ENCODE measurements at regions not wholly inside any gene's neighbourhood (a gene's known extent, or its start where the extent isn't known, plus 50 kb on each side); places are given as distances from the start of the nearest gene placed in this dataset.

DNA sequence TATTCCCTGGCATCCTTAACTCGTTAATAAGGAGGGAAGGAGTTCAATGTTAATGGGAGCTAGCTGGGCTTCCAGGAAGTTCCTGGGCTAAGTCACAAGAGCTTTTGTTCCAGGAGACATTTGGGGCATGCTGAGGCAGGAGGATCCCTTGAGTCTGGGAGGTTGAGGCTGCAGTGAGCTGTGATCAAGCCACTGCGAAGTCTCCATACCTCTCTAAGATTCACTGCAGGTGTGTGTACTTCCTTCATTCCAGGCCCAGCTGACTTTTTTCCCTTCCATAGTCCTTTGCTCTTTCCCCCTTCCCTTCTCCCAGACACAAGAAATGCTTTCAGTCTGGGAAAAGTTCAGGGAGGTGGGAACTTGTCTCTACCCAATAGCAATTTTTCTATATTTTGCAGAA lies 489.8 kb downstream of the NPIPA7 start:
- no peak for DNase-seq (ENCODE audit: extremely low read depth in 1 of 2, low read depth in 1 of 2)

DNA sequence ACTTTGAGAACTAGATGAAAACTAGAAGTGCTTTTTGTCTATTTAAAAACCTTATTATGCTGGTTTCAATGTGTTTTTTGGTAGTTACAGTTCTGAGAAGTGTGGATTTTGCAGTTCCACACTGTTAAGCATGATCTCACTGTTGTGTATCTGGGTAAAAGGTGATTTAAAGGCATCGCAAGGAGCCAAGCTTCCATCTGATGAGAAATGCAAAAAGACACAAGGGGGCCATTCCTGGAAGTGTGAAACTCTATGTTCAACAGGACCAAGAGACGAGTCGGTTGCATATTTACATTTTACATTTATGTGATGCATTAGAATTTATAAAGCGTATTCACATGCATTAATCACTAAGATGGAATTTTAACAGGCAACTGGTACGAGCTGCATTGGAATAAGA lies 490.8 kb downstream of the NPIPA7 start:
- no peak for DNase-seq (ENCODE audit: extremely low read depth in 1 of 2, low read depth in 1 of 2)

DNA sequence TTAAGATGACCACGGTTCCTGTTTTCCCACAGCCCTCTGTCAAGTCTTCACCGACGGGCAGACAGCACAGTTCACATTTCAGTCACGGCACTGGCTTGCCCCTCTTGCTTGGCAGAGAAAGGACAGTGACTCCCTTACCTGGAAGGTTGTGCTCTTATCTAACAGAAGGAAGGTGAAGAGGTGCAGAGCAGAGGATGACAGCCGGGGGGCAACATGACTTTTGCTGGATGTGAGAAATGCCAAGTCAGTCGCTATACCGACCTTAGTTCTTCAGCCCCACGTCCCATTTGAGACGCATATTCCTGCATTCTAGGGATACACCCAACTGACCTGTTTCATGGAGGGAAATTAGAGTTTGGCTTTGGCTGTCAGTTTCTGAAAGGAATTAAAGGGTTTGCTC lies 492.3 kb downstream of the NPIPA7 start:
- DNase-seq (ENCODE audit: extremely low read depth in 1 of 2, low read depth in 1 of 2), result no peak

DNA sequence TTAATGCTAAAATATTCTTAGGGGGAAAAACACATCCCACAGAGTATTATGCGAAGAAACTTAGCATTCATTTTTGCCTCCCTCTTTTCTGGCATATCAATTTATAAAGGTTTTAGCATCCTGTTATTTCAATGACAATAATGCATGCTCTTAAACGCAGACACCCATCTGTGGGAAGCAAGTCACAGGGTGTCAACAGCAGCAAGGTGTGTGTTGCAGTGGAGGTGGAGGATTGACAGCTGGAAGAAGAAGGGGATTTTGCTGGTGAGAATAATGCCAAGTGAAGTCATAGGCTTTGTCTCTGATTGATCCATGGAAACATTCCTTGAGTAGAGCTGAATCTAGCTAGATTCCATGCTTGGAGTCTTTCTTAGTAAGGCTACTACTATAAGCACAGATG lies 498.1 kb downstream of the NPIPA7 start:
- DNase-seq (ENCODE audit: extremely low read depth in 1 of 2, low read depth in 1 of 2), result no peak

- no peak for DNase-seq (ENCODE audit: extremely low read depth in 1 of 2, low read depth in 1 of 2)
These were observed 500.8 kb downstream of the NPIPA7 start for GRCh38 chr16:16879567-16880251.

GRCh38 chr16:16881814-16882213 lies 502.9 kb downstream of the NPIPA7 start:
- DNase-seq (ENCODE audit: extremely low read depth in 1 of 2, low read depth in 1 of 2), result no peak

DNA sequence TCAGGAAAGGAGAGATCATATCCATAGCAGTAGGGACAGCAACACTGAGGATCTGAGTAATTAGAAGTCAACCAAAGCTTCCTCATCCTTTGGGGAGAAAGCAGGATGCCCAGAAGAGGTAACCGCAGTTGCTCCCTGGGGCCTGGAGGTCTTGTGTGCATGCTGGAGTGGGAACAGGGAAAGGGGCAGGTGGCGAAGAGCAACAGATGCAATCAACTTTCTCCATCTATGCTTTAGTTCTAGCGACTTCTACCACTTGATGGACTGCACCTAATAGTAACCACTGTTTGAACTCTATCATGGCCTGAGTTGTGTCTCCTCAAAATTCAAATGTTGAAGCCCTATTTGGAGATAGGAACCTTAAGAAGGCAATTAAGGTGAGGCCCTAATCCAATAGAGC lies 503.8 kb downstream of the NPIPA7 start:
- DNase-seq (ENCODE audit: extremely low read depth in 1 of 2, low read depth in 1 of 2), result no peak

GRCh38 chr16:16884451-16884850 lies 505.5 kb downstream of the NPIPA7 start:
- DNase-seq (ENCODE audit: extremely low read depth in 1 of 2, low read depth in 1 of 2), result no peak

DNA sequence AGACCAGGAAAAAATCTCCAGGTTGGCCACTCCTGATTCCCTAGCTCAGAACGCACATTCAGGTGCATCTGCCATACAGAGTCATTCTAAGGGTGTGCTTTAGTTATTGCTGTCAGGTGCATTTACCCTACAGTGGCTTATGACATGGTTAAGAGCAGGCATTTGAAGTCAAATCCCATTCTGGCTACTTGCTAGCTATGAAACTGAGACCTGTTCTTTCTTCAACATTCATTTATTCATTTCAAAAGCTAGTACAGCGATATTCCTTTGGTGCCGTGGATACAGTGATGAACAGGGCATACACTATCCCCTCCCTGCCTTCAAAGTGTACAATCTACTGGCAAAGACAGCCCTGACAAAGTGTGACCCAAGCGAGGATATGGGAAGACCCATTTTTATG lies 508.3 kb downstream of the NPIPA7 start:
- no peak for DNase-seq (ENCODE audit: extremely low read depth in 1 of 2, low read depth in 1 of 2)

GRCh38 chr16:16890964-16891363 lies 512.0 kb downstream of the NPIPA7 start:
- no peak for DNase-seq (ENCODE audit: extremely low read depth in 1 of 2, low read depth in 1 of 2)

DNA sequence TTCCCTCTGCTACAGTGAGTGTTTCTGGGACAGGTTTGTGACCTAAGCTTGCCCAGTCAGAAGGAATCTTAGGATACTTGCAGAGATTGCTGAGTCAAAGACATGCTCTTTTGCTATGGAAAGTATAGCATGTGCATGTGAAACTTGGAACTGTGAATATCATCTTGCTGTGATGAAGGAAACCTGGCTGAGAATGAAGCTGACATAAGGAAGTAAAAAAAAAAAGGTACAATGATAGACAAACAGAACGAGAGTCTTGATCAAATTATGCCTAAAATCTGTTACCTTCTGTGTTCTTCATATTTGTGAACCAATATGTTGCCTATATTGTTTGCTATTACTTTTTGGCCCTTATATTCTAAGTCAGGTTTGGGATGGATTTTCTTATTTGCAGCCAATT lies 525.7 kb downstream of the NPIPA7 start:
- DNase-seq (ENCODE audit: extremely low read depth in 1 of 2, low read depth in 1 of 2), result no peak

DNA sequence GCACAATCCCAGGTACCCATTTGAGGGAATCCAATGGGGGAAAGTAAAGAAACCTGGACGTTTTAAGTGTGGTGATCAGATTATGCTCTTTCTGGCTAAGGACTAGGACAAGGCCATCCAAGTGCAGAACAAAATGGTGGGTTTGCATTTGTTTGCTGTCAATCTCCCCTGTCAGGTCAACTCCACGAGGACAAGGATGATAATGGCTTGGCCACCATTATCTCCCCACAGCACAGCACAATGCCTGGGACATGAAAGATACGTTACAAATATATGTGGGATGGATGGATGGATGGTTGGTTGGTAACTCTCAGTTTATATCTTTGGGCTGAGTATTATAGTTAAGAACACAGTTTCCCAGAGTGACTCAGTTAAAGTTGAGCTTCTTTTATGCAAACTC lies 526.9 kb downstream of the NPIPA7 start:
- no peak for DNase-seq (ENCODE audit: extremely low read depth in 1 of 2, low read depth in 1 of 2)

GRCh38 chr16:16907089-16907488 lies 528.1 kb downstream of the NPIPA7 start:
- DNase-seq (ENCODE audit: extremely low read depth in 1 of 2, low read depth in 1 of 2), result no peak

DNA sequence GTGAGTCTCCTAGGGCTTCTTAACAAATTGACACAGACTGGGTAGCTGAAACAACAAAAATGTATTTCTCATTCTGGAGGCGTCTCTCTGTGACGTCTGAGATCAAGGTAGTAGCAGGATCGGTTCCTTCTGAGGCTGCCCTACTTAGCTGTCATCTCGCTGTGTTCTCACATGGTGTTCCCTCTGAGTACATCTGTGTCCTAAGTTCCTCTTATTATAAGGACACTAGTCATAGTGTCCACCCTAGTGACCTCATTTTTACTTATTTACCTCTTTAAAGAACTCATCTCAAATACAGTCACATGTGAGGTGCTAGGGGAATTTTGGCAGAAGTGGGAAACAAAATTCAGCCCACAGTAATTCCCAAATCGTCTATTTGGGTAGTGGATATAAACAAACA lies 529.1 kb downstream of the NPIPA7 start:
- no peak for DNase-seq (ENCODE audit: extremely low read depth in 1 of 2, low read depth in 1 of 2)

DNA sequence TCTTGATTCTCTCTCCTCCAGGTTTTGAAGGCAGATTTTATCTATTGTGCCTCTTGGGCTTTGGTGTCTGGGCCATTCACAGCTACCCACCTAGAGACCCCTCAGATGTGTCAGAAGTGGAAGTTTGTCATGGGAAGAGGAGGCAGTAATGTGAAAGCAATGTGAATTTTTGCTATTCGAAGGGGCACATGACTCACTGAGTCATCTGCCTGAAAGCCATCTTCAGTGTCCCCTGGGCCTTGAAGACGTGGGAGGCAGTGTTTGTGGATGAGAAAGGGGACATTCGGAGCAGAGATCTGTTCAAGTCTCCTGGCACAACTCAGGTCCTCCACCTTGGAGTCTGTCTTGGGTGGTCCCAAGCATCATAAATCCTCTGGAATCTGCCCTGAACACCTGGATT lies 530.2 kb downstream of the NPIPA7 start:
- DNase-seq (ENCODE audit: extremely low read depth in 1 of 2, low read depth in 1 of 2), result no peak

DNA sequence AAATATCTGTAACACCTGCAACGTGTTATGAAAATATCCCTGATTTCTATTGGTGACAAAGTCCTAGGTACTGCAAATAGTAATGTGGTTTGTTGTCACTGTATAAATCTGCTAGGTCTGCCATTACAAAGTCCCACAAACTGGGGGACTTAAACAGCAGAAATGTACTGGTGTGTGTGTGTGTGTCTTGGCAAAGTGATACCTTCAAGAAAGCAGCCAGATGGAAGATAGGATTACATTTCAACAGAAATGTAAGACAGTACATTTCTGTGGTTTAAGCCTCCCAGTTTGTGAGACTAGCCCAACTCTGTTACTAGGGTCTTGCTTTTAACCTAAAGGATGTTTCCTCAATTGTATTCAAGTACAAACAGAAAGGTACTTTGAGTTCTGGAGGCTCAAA lies 531.7 kb downstream of the NPIPA7 start:
- no peak for DNase-seq (ENCODE audit: extremely low read depth in 1 of 2, low read depth in 1 of 2)

DNA sequence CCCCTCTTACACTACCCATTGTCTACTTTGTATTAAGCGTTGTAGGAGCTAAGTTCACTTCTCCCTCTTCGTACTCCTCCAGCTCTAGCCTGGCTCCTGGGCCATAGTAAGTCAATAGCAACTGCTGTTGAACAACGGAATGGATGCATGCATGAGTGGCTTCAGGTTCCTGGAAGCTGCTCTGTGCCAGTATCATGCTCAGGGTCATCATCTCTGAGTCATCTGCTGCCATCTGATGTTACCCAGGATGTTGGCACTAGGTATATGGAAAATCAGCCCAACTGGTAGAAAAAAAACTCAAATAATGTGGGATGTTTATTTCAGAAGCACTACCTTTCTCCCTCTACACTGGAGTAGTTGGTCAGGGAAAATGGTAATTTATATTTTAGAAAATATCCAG lies 536.8 kb downstream of the NPIPA7 start:
- DNase-seq (ENCODE audit: extremely low read depth in 1 of 2, low read depth in 1 of 2), result no peak

DNA sequence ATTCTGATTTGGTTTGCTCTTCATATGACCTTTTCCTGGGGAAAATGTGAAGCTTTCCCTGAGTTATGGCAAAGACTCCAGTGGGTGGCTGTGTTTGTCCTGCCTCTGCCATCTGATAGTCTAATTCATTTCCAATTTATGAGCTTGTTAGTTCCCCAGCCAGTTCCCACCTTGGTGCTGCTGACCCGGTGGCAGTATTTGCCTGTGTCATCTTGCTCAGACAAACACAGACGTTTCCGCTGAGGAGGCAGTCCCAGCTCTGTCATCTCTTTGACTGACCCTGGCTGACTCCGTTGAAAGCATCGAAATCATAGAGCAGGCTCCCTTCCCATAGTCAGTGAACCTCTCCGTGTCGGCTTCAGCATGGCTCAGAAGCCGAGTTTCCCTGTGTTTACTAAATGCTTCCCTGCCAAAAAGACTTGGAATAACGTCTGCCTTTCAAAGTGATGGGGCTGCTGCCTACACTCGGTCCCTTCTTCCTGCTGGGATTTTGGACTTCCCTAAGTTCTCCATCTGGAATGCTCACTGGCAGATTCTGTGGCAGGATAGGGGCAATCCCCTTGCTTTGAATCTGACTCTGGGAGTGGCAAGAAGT lies 538.3 kb downstream of the NPIPA7 start:
- no peak for DNase-seq (ENCODE audit: extremely low read depth in 1 of 2, low read depth in 1 of 2)

DNA sequence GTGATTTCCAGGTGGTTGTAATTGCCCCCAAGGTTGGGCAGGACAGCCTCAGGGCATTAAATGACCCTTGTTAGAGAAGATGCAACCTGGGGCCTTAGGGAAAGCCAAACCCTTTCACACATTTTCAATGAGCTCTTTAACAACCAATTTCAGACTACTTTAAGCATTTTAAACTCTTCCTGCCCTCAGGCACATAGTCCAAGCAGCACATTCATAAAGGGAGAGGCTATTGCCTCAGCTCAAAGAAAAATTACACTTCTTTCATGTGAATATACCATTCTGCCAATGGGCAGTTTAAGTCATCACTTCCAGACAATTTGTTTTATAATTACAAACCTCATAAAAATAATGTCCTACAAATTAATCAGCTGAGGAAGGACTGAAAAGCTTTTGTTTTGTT lies 544.5 kb downstream of the NPIPA7 start:
- no peak for DNase-seq (ENCODE audit: extremely low read depth in 1 of 2, low read depth in 1 of 2)

DNA sequence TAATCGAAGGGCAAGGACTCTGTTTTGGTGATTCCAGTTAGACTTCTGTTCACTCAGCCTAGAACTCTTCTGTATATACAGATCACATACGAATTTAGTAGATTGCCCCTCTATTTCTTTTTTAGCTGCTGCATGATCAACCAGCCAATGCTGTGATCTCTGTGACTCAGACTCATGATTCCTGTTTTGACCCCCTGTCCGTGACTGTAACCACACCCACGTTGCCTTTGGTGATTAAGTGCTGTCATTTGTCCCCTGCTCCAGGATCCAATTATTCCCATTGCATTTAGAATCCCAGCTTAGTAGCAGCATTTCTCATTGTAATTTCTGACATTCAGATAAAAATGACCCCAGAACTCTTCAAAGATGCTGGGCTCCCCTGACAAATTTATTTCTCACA lies 545.7 kb downstream of the NPIPA7 start:
- no peak for DNase-seq (ENCODE audit: extremely low read depth in 1 of 2, low read depth in 1 of 2)

GRCh38 chr16:16925432-16925831 lies 545.3 kb downstream of the XYLT1 start:
- DNase-seq (ENCODE audit: extremely low read depth in 1 of 2, low read depth in 1 of 2), result no peak

DNA sequence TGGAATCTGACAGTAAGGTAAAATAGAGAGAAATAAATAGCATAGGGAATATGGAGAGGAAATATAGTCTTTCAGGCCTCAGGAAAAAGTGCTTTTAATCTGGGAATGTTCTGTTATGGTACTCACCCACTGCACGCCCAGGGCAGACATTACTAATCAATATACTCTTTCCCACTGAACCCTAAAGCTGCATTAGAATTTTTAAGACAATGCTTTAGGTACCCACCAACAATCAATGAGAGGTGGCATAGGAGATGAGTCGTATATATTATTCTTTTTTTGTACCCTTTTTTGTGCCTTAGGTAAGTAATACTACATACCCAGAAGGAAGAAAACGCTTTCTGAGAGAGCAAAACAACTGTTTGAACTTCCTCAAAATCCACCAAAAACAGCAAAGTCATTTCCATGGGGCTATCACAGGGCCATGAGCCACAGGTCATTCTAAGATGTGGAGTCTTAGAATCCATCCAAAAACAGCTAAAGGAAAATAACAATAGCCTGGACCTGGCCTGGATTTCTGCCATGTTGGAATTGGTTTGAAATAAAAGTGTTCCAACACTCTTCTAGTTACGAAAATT lies 542.1 kb downstream of the XYLT1 start:
- no peak for DNase-seq (ENCODE audit: extremely low read depth in 1 of 2, low read depth in 1 of 2)
